Cardiac fibroblast (primary cell): ENCODE measurements at regions not wholly inside any gene's neighbourhood (a gene's known extent, or its start where the extent isn't known, plus 50 kb on each side); places are given as distances from the start of the nearest gene placed in this dataset.

Experiments used
- DNase-seq, 2 donors: peaks; one replicate each; pipeline versions ENCODE4 v3.0.0 to v3.0.0-alpha.2; 2010; ENCODE audit warnings: low read depth in 2 of 2
- H3K4me3 ChIP-seq, 2 donors: replicated peaks in 1 of 2; 1 replicate in 1 of 2; 2 replicates in 1 of 2; pipeline ENCODE4 v1.5.1; 2011; ENCODE audit warnings: low read depth in 2 of 2, low read length in 2 of 2, mild to moderate bottlenecking in 2 of 2, moderate library complexity in 1 of 2
- CTCF ChIP-seq: IDR thresholded peaks from one replicate; pipeline ENCODE4 v1.5.1; 2011; ENCODE audit warnings: low read depth, mild to moderate bottlenecking, low read length, inconsistent platforms

- no peak for DNase-seq
- H3K4me3 ChIP-seq, result no peak overlapping the region
- TF ChIP-seq CTCF, result no peak
Observed at GRCh38 chr6:15781890-15782289, 119.1 kb upstream of the DTNBP1 start.

- TF ChIP-seq CTCF, result no peak
- no peak for DNase-seq
- H3K4me3 ChIP-seq, result no peak overlapping the region
Observed at GRCh38 chr6:15781333-15781732, 118.5 kb upstream of the DTNBP1 start.

GRCh38 chr6:15780437-15780836 is 117.6 kb upstream of the DTNBP1 start:
- TF ChIP-seq CTCF, result no peak
- DNase-seq, result no peak
- no peak overlapping the region for H3K4me3 ChIP-seq

GRCh38 chr6:15779726-15780125 is 116.9 kb upstream of the DTNBP1 start:
- no peak for DNase-seq
- no peak for TF ChIP-seq CTCF
- no peak overlapping the region for H3K4me3 ChIP-seq

GRCh38 chr6:15776458-15776980 is 113.7 kb upstream of the DTNBP1 start:
- no peak for DNase-seq
- no peak for TF ChIP-seq CTCF
- no peak overlapping the region for H3K4me3 ChIP-seq

GRCh38 chr6:15775741-15776140 is 112.9 kb upstream of the DTNBP1 start:
- TF ChIP-seq CTCF, result no peak
- peak in 1 of 2 donors; percentile 4 for DNase-seq
- no peak overlapping the region for H3K4me3 ChIP-seq

GRCh38 chr6:15775076-15775634 is 112.3 kb upstream of the DTNBP1 start:
- no peak overlapping the region for H3K4me3 ChIP-seq
- DNase-seq, result no peak
- no peak for TF ChIP-seq CTCF
